Peyer's patch (tissue), 4 donors: ENCODE measurements at regions not wholly inside any gene's neighbourhood (a gene's known extent, or its start where the extent isn't known, plus 50 kb on each side); places are given as distances from the start of the nearest gene placed in this dataset.

Experiments
- CTCF ChIP-seq, 6 experiments: fragments of 450-650 bp in 4 of 6; fragments of 200-600 bp in 2 of 6; sonication (generic) in 1 of 6; IDR thresholded peaks; one replicate each; pipeline ENCODE4 v1.5.1; 2017 to 2019; ENCODE audit warnings: antibody characterized with exemption in 6 of 6, mild to moderate bottlenecking in 3 of 6, moderate library complexity in 1 of 6
- POLR2A ChIP-seq, 2 donors: fragments of 450-650 bp; IDR thresholded peaks; one replicate each; pipeline ENCODE4 v1.5.1; 2017; ENCODE audit warnings: antibody characterized with exemption in 2 of 2, mild to moderate bottlenecking in 2 of 2, moderate library complexity in 2 of 2

- no peak for TF ChIP-seq CTCF (IDR thresholded peaks at IDR 0.05)
- no peak for TF ChIP-seq POLR2A (IDR thresholded peaks at IDR 0.05)
Measured at GRCh38 chr1:168881656-168882260, 152.8 kb upstream of the DPT start.
